ENCODE measurements at regions not wholly inside any gene's neighbourhood (a gene's known extent, or its start where the extent isn't known, plus 50 kb on each side); places are given as distances from the start of the nearest gene placed in this dataset.

GRCh38 chr4:111537165-111537564, 608.1 kb upstream of the FAM241A start:
- TF ChIP-seq TAF1 (IDR thresholded peaks at IDR 0.05; ENCODE audit: low read depth, low read length) (no peak), POLR2A (IDR thresholded peaks at IDR 0.05; ENCODE audit: low read depth, low read length) (no peak)
